ENCODE measurements at regions not wholly inside any gene's neighbourhood (a gene's known extent, or its start where the extent isn't known, plus 50 kb on each side); places are given as distances from the start of the nearest gene placed in this dataset.

DNA sequence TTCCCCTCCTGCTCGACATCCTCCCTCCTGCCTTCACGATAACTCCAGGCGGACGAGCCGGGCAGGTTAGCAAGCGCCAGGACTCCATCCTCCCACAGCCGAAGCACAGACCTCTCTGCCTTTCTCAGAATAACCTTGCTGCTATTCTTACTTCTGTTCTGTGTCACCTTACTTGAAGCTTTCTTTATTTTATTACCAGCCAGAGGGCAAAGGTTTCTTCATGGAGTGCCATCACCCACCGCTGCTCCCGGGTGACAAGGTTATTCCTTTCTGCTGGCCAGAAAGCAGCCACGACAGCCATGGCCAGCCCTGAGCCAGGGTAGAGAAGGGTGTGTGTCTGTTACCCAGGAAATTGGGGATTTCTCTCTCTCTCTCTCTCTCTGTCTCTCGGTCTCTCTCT, 227.1 kb downstream of the ANAPC1 start:
- TF ChIP-seq, protein P1, sequence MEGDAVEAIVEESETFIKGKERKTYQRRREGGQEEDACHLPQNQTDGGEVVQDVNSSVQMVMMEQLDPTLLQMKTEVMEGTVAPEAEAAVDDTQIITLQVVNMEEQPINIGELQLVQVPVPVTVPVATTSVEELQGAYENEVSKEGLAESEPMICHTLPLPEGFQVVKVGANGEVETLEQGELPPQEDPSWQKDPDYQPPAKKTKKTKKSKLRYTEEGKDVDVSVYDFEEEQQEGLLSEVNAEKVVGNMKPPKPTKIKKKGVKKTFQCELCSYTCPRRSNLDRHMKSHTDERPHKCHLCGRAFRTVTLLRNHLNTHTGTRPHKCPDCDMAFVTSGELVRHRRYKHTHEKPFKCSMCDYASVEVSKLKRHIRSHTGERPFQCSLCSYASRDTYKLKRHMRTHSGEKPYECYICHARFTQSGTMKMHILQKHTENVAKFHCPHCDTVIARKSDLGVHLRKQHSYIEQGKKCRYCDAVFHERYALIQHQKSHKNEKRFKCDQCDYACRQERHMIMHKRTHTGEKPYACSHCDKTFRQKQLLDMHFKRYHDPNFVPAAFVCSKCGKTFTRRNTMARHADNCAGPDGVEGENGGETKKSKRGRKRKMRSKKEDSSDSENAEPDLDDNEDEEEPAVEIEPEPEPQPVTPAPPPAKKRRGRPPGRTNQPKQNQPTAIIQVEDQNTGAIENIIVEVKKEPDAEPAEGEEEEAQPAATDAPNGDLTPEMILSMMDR (IDR thresholded peaks at IDR 0.05): no peak
- TF ChIP-seq POLR2A (IDR thresholded peaks at IDR 0.05): no peak

Data from Peyer's patch (tissue), 4 donors.